Peyer's patch (tissue), 4 donors: ENCODE measurements at regions not wholly inside any gene's neighbourhood (a gene's known extent, or its start where the extent isn't known, plus 50 kb on each side); places are given as distances from the start of the nearest gene placed in this dataset.

Experiments used
- POLR2A ChIP-seq, 2 donors: fragments of 450-650 bp; IDR thresholded peaks; one replicate each; pipeline ENCODE4 v1.5.1; 2017; ENCODE audit warnings: antibody characterized with exemption in 2 of 2, mild to moderate bottlenecking in 2 of 2, moderate library complexity in 2 of 2
- TF ChIP-seq, protein P1 (sequence below), 6 experiments: fragments of 450-650 bp in 4 of 6; fragments of 200-600 bp in 2 of 6; sonication (generic) in 1 of 6; IDR thresholded peaks; one replicate each; pipeline ENCODE4 v1.5.1; 2017 to 2019; ENCODE audit warnings: antibody characterized with exemption in 6 of 6, mild to moderate bottlenecking in 3 of 6, moderate library complexity in 1 of 6

DNA sequence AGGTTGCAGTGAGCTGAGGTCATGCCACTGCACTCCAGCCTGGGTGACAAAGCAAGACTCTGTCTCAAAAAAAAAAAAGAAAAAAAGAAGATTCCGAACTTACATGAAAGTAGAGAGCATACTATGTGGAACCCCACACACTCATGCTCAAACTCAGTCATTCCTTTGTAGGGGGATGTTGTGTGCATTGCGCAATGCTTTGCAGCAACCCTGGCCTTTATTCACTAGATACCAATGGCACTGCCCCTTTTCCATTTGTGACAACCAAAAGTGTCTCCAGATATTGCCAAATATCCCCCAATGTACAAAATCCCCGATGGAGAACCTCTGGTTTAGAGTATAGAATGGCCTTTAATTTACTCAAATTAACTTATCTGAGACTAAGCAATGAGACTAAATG lies 158.6 kb downstream of the GJA1 start:
- TF ChIP-seq, protein P1, sequence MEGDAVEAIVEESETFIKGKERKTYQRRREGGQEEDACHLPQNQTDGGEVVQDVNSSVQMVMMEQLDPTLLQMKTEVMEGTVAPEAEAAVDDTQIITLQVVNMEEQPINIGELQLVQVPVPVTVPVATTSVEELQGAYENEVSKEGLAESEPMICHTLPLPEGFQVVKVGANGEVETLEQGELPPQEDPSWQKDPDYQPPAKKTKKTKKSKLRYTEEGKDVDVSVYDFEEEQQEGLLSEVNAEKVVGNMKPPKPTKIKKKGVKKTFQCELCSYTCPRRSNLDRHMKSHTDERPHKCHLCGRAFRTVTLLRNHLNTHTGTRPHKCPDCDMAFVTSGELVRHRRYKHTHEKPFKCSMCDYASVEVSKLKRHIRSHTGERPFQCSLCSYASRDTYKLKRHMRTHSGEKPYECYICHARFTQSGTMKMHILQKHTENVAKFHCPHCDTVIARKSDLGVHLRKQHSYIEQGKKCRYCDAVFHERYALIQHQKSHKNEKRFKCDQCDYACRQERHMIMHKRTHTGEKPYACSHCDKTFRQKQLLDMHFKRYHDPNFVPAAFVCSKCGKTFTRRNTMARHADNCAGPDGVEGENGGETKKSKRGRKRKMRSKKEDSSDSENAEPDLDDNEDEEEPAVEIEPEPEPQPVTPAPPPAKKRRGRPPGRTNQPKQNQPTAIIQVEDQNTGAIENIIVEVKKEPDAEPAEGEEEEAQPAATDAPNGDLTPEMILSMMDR (IDR thresholded peaks at IDR 0.05) = no peak
- TF ChIP-seq POLR2A (IDR thresholded peaks at IDR 0.05) = no peak
